Skeletal muscle tissue (tissue), 3 donors: ENCODE measurements at regions not wholly inside any gene's neighbourhood (a gene's known extent, or its start where the extent isn't known, plus 50 kb on each side); places are given as distances from the start of the nearest gene placed in this dataset.

ENCODE experiments used
- H3K27ac ChIP-seq: one replicate; pipeline ENCODE4 v1.7.0; 2013; ENCODE audit warnings: mild to moderate bottlenecking, low read depth, low read length, inconsistent platforms
- H3K27me3 ChIP-seq, 3 donors: one replicate each; pipeline ENCODE4 v1.7.0; 2013; ENCODE audit warnings: low read length in 3 of 3; ENCODE audit not compliant: control insufficient read depth in 3 of 3, insufficient read depth in 3 of 3
- H3K36me3 ChIP-seq, 3 donors: one replicate each; pipeline ENCODE4 v1.7.0; 2013; ENCODE audit warnings: low read length in 3 of 3; ENCODE audit not compliant: control insufficient read depth in 3 of 3, insufficient read depth in 3 of 3
- H3K4me1 ChIP-seq, 3 donors: one replicate each; pipeline ENCODE4 v1.7.0; 2013; ENCODE audit warnings: low read length in 3 of 3, mild to moderate bottlenecking in 3 of 3; ENCODE audit not compliant: control insufficient read depth in 3 of 3, insufficient read depth in 3 of 3
- H3K4me3 ChIP-seq, 3 donors: one replicate each; pipeline ENCODE4 v1.7.0; 2013; ENCODE audit warnings: low read length in 3 of 3
- H3K9ac ChIP-seq, 3 donors: one replicate each; pipeline ENCODE4 v1.7.0; 2013; ENCODE audit warnings: low read length in 3 of 3, mild to moderate bottlenecking in 3 of 3, moderate library complexity in 2 of 3, low read depth in 1 of 3
- H3K9me3 ChIP-seq, 3 donors: one replicate each; pipeline ENCODE4 v1.7.0; 2013; ENCODE audit warnings: low read length in 3 of 3; ENCODE audit not compliant: control insufficient read depth in 3 of 3
- donor health status: Osteomylitis.

DNA sequence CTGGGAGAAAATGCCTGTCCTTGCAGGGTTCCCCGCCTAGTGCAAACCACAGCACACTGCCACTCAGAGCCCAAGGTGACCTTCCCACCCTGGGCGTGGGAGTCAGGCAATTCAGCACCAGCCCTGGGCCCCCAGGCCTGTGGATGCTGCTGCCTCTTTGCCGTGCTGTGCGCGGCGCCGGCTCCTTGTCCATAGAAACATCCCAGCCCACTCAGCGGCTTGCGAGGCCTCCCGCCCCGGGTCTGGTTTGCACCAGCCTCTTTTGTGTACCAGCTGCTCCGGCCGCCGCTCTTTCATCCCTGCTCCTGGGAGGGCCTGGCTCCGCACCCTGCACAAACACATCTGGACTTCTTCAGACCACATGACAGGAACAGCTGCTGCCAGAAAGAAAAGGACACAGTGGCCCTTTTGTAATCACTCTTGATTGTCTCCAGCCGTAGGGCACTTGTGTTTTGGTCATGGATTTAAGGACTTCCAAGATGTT, 75.4 kb upstream of the SDK2 start:
- no peaks in the 10 kb centered on the region for H3K9me3 ChIP-seq
- no peak overlapping the region for H3K27ac ChIP-seq
- H3K27me3 ChIP-seq: peaks cover 6 to 32% (median 32%) of the 10 kb centered on the region in 3 donors
- H3K9ac ChIP-seq: no peak overlapping the region
- H3K4me3 ChIP-seq: no peak overlapping the region
- no peaks in the 10 kb centered on the region for H3K4me1 ChIP-seq
- no peaks in the 10 kb centered on the region for H3K36me3 ChIP-seq

GRCh38 chr17:73720187-73720834, 76.1 kb upstream of the SDK2 start:
- Histone ChIP-seq H3K4me3 (no peak overlapping the region), H3K9me3 (no peaks in the 10 kb centered on the region), H3K36me3 (no peaks in the 10 kb centered on the region), H3K9ac (no peak overlapping the region), H3K4me1 (no peaks in the 10 kb centered on the region), H3K27ac (no peak overlapping the region), H3K27me3 (peaks cover 6 to 35% (median 32%) of the 10 kb centered on the region in 3 donors)

DNA sequence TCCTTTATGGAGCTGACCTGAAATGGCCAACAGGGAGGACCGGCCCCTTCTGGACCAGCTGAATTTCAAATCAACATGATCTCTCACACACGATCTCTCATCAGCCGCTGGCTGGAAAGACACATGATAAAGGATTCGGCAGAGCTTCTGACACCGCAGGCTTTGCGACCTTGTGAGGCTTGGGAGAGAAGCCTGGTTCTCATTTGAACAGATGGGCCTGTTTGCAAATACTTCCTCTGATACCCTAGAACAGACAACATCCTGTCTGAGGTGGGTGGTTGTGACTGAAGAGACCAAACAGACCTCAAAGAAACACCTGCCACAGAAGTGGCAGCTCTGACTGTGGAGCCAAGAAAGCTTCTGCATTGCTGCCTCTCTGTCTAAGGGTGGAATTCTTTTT, 77.9 kb upstream of the SDK2 start:
- Histone ChIP-seq H3K27ac (no peak overlapping the region), H3K27me3 (peaks cover 6 to 27% (median 25%) of the 10 kb centered on the region in 3 donors)

DNA sequence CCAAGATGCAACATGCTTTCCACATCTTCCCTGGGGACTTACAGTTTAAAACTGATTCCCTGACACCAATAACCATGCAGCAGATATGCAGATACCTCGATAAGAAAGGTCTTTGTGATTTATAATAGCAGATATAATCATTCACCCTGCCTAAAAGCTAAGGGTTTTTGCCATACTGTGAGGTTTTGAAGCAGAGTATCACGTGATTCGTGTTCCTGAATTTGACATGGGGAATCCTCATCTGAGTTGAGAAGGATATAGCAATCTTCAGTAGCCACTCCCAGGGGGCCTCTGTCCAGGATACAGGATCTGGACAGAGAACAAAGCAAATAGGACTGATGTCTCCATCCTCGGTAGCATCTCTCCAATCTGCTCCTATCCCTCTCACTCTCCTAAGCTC, 79.1 kb upstream of the SDK2 start:
- Histone ChIP-seq H3K9me3 (no peaks in the 10 kb centered on the region), H3K27me3 (peaks cover 6 to 29% (median 23%) of the 10 kb centered on the region in 3 donors), H3K4me3 (no peak overlapping the region), H3K27ac (no peak overlapping the region), H3K36me3 (no peaks in the 10 kb centered on the region), H3K9ac (no peak overlapping the region), H3K4me1 (no peaks in the 10 kb centered on the region)

More for the DNA sequence above, 77.9 kb upstream of the SDK2 start:
- no peaks in the 10 kb centered on the region for H3K36me3 ChIP-seq
- H3K4me3 ChIP-seq: no peak overlapping the region
- H3K9ac ChIP-seq: no peak overlapping the region
- no peaks in the 10 kb centered on the region for H3K9me3 ChIP-seq
- H3K4me1 ChIP-seq: no peaks in the 10 kb centered on the region

DNA sequence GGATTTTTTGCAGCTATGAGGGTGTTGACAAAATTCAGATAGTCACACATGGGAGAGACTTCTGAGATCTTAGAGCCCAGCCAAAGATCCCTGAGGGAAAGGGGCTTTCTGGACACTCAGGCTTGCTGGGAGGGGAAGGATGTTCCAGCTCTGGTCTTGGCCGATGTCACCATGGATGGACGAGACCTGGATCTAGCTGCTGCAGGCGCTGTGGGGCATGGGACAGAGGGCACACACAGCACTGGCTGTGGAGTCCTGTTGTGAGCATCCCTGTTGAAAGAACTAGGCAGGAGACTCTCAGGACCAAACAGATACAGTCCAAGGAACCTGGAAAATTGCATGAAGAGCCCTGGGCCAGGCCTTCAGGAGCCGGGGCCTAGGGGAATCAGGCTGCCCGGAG, 80.1 kb upstream of the SDK2 start:
- peaks cover 6 to 28% (median 20%) of the 10 kb centered on the region in 3 donors for H3K27me3 ChIP-seq
- peaks cover 0 to 4% (median 0%) of the 10 kb centered on the region in 3 donors for H3K9me3 ChIP-seq
- H3K36me3 ChIP-seq: no peaks in the 10 kb centered on the region
- no peaks in the 10 kb centered on the region for H3K4me1 ChIP-seq
- H3K27ac ChIP-seq: no peak overlapping the region
- no peak overlapping the region for H3K9ac ChIP-seq
- H3K4me3 ChIP-seq: no peak overlapping the region

DNA sequence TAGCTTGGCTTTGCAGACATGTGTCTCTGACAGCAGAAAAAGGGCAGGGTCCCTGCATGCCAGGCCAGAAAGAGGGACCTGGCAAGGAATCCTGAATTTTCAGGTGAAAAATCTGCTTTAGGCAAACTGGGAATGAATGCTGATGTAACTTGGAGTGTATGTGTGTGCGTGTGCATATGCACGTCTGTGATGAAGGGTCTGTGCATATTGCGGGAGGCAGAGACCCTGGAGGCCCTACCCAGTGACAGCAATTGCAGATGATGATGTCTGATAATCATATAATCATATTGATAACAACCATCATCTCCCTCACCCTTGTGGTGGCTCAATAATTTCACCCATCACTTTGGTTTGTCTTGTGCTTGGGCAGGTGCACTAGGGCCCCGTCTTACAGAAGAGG, 80.7 kb upstream of the SDK2 start:
- no peak overlapping the region for H3K27ac ChIP-seq
- H3K27me3 ChIP-seq: peaks cover 6 to 26% (median 13%) of the 10 kb centered on the region in 3 donors
- H3K9me3 ChIP-seq: peaks cover 0 to 4% (median 1%) of the 10 kb centered on the region in 3 donors
- H3K9ac ChIP-seq: no peak overlapping the region
- H3K4me1 ChIP-seq: no peaks in the 10 kb centered on the region
- no peak overlapping the region for H3K4me3 ChIP-seq
- no peaks in the 10 kb centered on the region for H3K36me3 ChIP-seq

DNA sequence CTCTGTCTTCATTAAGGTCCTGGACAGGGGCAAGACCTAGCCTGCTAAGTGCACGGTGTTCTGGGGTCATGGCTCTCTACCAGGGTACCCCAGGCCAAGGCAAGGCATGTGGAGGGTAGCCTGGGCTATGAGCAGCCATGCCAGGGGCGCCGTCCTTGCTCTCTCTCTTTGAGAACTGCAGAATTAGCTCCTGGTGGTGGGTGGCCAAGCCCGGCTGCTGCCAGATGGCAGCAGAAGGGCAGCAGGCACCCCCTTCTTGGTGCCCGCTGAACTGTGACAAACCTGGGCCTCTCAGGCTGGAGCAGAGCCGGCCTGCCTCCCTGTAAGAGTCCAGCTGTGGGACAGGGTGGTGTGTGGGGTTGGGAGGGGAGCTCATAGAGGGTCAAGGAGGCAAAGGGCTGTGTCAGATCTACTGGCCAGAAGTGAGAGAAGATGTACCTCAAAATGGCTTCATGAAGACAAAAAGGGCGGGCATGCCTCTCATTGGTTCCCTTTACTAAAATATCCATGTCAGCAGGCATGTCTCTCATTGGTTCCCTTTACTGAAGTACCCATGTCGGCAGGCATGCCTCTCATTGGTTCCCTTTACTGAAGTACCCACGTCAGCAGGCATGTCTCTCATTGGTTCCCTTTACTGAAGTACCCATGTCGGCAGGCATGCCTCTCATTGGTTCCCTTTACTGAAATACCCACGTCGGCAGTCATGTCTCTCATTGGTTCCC, 81.7 kb upstream of the SDK2 start:
- no peaks in the 10 kb centered on the region for H3K36me3 ChIP-seq
- H3K9ac ChIP-seq: no peak overlapping the region
- H3K27me3 ChIP-seq: peaks cover 4 to 23% (median 10%) of the 10 kb centered on the region in 3 donors
- H3K4me1 ChIP-seq: no peaks in the 10 kb centered on the region
- no peak overlapping the region for H3K27ac ChIP-seq
- peaks cover 4 to 8% (median 6%) of the 10 kb centered on the region in 3 donors for H3K9me3 ChIP-seq
- no peak overlapping the region for H3K4me3 ChIP-seq

- no peak overlapping the region for H3K9ac ChIP-seq
- peaks cover 1 to 21% (median 10%) of the 10 kb centered on the region in 3 donors for H3K27me3 ChIP-seq
- peaks cover 4 to 10% (median 9%) of the 10 kb centered on the region in 3 donors for H3K9me3 ChIP-seq
- no peak overlapping the region for H3K27ac ChIP-seq
- no peaks in the 10 kb centered on the region for H3K4me1 ChIP-seq
- H3K4me3 ChIP-seq: no peak overlapping the region
- H3K36me3 ChIP-seq: no peaks in the 10 kb centered on the region
Observed at GRCh38 chr17:73727941-73728340, 83.7 kb upstream of the SDK2 start.

DNA sequence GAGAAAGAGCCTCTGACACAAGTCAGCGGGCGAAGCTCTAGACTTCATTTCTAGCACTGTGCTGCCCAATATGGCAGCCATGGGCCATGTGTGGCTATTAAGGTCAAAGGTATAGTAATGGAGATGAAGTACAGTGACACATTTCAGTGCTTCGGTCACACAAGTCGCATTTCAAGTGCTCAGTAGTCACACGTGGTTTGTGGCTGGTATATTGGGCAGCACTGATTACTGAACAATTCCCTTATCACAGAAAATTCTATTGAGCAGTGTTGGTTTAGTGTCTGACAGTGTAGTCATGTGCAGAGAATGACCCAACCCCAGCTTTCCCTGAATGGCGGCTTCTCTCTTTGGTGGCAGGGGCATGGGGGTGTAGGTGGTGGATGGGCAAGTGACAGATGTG, 84.9 kb upstream of the SDK2 start:
- no peaks in the 10 kb centered on the region for H3K36me3 ChIP-seq
- no peaks in the 10 kb centered on the region for H3K4me1 ChIP-seq
- no peak overlapping the region for H3K4me3 ChIP-seq
- peaks cover 4 to 10% (median 9%) of the 10 kb centered on the region in 3 donors for H3K9me3 ChIP-seq
- H3K9ac ChIP-seq: no peak overlapping the region
- peaks cover 0 to 18% (median 6%) of the 10 kb centered on the region in 3 donors for H3K27me3 ChIP-seq
- no peak overlapping the region for H3K27ac ChIP-seq

GRCh38 chr17:73731733-73732132, 87.5 kb upstream of the SDK2 start:
- Histone ChIP-seq H3K27me3 (peaks cover 6 to 27% (median 23%) of the 10 kb centered on the region in 3 donors), H3K4me1 (no peaks in the 10 kb centered on the region), H3K4me3 (no peak overlapping the region), H3K36me3 (no peaks in the 10 kb centered on the region), H3K9me3 (peaks cover 4 to 10% (median 9%) of the 10 kb centered on the region in 3 donors), H3K27ac (no peak overlapping the region), H3K9ac (no peak overlapping the region)
